PFSK-1 (cell line): ENCODE measurements at regions not wholly inside any gene's neighbourhood (a gene's known extent, or its start where the extent isn't known, plus 50 kb on each side); places are given as distances from the start of the nearest gene placed in this dataset.

Source experiments
- FOXP2 ChIP-seq: optimal IDR thresholded peaks from 2 replicates; pipeline ENCODE3; 2011; ENCODE audit warnings: borderline replicate concordance, control low read depth, inconsistent platforms; ENCODE audit not compliant: insufficient read depth; ENCODE audit errors: extremely low read length, extremely low read depth
- POLR2AphosphoS5 ChIP-seq: IDR thresholded peaks from 2 replicates; pipeline ENCODE4 v1.6.1; 2012; ENCODE audit warnings: low read depth, mild to moderate bottlenecking, control low read depth, low read length, moderate library complexity
- SIN3A ChIP-seq: IDR thresholded peaks from 2 replicates; pipeline ENCODE4 v1.6.1; 2012; ENCODE audit warnings: mild to moderate bottlenecking, low read length, moderate library complexity, borderline replicate concordance; ENCODE audit not compliant: insufficient read depth
- TAF1 ChIP-seq: IDR thresholded peaks from 2 replicates; pipeline ENCODE4 v1.6.1; 2012; ENCODE audit warnings: low read length, control low read depth, borderline replicate concordance; ENCODE audit not compliant: insufficient read depth
- TF ChIP-seq, protein P1 (sequence below), 2 experiments: IDR thresholded peaks; 2 replicates each; pipeline versions ENCODE4 v1.6.1 to v1.8.0; 2011 to 2012; ENCODE audit warnings: low read depth in 2 of 2, low read length in 2 of 2, control low read depth in 1 of 2, inconsistent platforms in 1 of 2, mild to moderate bottlenecking in 1 of 2, moderate library complexity in 1 of 2; ENCODE audit not compliant: insufficient read depth in 1 of 2

DNA sequence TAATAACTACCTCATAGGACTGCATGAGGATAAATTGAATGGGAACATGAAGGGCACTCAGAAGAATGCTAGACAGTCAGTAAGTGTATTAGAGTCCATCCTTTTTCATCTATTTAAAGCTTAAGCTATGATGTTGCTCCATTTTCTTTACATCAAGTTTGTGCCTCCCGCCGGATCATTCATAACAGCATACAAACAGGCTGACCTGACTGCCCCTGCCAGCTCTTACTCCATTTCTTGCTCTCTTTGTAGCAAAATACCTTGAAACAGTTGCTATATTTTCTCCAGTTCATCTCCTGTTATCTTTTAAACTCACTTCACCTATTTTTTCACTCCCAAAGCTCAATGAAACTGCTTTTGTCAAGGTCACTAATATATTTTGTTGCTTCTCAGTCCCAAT lies 315.6 kb upstream of the ALCAM start:
- TF ChIP-seq, protein P1, sequence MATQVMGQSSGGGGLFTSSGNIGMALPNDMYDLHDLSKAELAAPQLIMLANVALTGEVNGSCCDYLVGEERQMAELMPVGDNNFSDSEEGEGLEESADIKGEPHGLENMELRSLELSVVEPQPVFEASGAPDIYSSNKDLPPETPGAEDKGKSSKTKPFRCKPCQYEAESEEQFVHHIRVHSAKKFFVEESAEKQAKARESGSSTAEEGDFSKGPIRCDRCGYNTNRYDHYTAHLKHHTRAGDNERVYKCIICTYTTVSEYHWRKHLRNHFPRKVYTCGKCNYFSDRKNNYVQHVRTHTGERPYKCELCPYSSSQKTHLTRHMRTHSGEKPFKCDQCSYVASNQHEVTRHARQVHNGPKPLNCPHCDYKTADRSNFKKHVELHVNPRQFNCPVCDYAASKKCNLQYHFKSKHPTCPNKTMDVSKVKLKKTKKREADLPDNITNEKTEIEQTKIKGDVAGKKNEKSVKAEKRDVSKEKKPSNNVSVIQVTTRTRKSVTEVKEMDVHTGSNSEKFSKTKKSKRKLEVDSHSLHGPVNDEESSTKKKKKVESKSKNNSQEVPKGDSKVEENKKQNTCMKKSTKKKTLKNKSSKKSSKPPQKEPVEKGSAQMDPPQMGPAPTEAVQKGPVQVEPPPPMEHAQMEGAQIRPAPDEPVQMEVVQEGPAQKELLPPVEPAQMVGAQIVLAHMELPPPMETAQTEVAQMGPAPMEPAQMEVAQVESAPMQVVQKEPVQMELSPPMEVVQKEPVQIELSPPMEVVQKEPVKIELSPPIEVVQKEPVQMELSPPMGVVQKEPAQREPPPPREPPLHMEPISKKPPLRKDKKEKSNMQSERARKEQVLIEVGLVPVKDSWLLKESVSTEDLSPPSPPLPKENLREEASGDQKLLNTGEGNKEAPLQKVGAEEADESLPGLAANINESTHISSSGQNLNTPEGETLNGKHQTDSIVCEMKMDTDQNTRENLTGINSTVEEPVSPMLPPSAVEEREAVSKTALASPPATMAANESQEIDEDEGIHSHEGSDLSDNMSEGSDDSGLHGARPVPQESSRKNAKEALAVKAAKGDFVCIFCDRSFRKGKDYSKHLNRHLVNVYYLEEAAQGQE (IDR thresholded peaks at IDR 0.05; ENCODE audit: insufficient read depth in 1 of 2, low read depth in 2 of 2, low read length in 2 of 2), result no peak
- TF ChIP-seq FOXP2 (no peak), POLR2AphosphoS5 (no peak), SIN3A (no peak), TAF1 (no peak)

GRCh38 chr3:105051972-105052371 lies 314.7 kb upstream of the ALCAM start:
- TF ChIP-seq SIN3A (no peak), FOXP2 (no peak), POLR2AphosphoS5 (no peak), TAF1 (no peak)
- TF ChIP-seq, protein P1 (IDR thresholded peaks at IDR 0.05; ENCODE audit: insufficient read depth in 1 of 2, low read depth in 2 of 2, low read length in 2 of 2), result no peak

- no peak for TF ChIP-seq FOXP2
Measured at GRCh38 chr3:105062853-105063252, 303.9 kb upstream of the ALCAM start.

DNA sequence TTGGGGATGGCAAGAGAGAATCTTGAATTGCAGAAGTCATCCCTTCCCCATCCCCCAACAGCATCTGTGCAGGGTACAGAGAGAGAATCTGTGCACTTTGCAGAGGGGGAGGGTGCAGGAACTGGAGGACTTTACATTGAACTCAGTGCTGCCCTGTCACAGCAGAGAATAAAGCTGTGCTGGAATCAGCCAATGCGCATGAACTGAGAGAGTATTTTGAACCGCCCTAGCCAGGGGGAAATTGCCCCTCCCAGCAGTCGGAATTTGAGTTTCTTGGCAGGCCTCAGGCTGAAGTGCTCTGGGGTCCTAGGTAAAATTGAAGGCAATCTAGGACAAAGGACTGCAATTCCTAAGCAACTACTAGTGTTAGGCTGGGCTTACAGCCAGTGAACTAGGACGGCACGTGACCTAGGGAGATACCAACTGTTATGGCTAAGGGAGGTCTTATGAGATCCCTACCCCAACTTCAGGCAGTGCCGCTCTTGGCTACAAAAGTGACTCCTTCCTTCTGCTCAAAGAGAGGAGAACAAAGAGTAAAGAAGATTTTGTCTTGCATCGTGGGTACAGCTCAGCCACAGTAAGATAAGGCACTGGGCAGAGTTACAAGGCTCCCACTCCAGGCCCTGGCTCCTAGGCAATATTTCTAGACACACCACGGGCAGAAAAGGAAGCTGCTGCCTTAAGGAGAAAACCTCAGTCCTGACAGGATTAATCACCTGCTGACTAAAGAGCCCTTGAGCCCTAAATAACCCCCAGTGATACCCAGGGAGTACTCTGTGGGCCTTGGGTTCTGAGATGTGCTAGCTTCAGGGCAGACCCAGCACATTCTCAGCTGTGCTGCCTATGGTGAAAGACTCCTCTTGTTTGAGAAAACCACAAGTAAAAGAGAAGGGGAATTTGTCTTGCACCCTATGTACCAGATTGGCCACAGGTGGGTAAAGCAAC lies 300.5 kb upstream of the ALCAM start:
- no peak for TF ChIP-seq POLR2AphosphoS5
- no peak for TF ChIP-seq TAF1
- TF ChIP-seq, protein P1 (IDR thresholded peaks at IDR 0.05; ENCODE audit: insufficient read depth in 1 of 2, low read depth in 2 of 2, low read length in 2 of 2), result no peak
- no peak for TF ChIP-seq SIN3A
- TF ChIP-seq FOXP2, result no peak

DNA sequence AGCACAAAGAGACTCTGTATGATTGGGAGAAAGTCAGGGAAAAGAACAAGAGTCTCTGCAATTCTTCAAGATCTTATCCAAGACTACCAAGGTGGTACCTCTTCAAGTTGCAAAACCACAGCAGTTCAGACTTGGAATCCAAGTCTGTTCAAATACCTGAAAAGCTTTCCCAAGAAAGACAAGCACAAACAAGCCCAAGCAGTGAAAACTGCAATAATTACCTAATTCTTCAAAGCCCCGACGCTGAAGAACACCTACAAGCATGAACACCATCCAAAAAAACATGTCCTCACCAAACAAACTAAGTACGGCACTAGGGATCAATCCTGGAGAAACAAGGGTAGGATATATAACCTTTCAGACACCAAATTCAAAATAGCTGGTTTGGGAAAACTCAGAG lies 299.3 kb upstream of the ALCAM start:
- TF ChIP-seq POLR2AphosphoS5 (no peak), TAF1 (no peak), FOXP2 (no peak), SIN3A (no peak)
- TF ChIP-seq, protein P1 (IDR thresholded peaks at IDR 0.05; ENCODE audit: insufficient read depth in 1 of 2, low read depth in 2 of 2, low read length in 2 of 2), result no peak
